ENCODE measurements at regions not wholly inside any gene's neighbourhood (a gene's known extent, or its start where the extent isn't known, plus 50 kb on each side); places are given as distances from the start of the nearest gene placed in this dataset.

GRCh38 chr4:110359076-110359475 lies 116.9 kb upstream of the ENPEP start:
- H3K4me2 ChIP-seq = no peak overlapping the region
- CTCF ChIA-PET = no interaction called here
- DNase-seq (ENCODE audit: low read depth in 1 of 2, low spot score in 1 of 2) (no peak), ATAC-seq (no peak), FAIRE-seq (no peak)
- H3K27ac ChIP-seq = no peak overlapping the region
- TF ChIP-seq HMGXB4 (CRISPR knock-in tag; IDR thresholded peaks at IDR 0.05; ENCODE audit: borderline replicate concordance) (no peak), EHMT2 (IDR thresholded peaks at IDR 0.05; ENCODE audit: low read depth) (no peak), HDAC2 (IDR thresholded peaks at IDR 0.05) (no peak), MAZ (IDR thresholded peaks at IDR 0.05; ENCODE audit: borderline replicate concordance, low read depth, low read length) (no peak), CTCF (IDR thresholded peaks at IDR 0.05) (no peak), ZC3H11A (IDR thresholded peaks at IDR 0.05) (no peak), PBX3 (IDR thresholded peaks at IDR 0.05) (no peak), ATOH8 (CRISPR knock-in tag; IDR thresholded peaks at IDR 0.05; ENCODE audit: low read depth) (no peak), HOXB13 (CRISPR knock-in tag; IDR thresholded peaks at IDR 0.05; ENCODE audit: low read depth) (no peak)
- WGBS (ENCODE audit: missing lambda C conversion rate) = 75% methylated on average over 1 of the region's 1 CpG
- H3K4me3 ChIP-seq = no peak overlapping the region
- no peaks in the 10 kb centered on the region for H3K9me3 ChIP-seq
- POLR2A ChIA-PET = no interaction called here
- H3K4me1 ChIP-seq = no peaks in the 10 kb centered on the region

GRCh38 chr4:110357521-110357920 lies 118.4 kb upstream of the ENPEP start:
- no peak for DNase-seq (ENCODE audit: low read depth in 1 of 2, low spot score in 1 of 2)
- H3K9me3 ChIP-seq = no peaks in the 10 kb centered on the region
- WGBS (ENCODE audit: missing lambda C conversion rate) = 84% methylated on average over 2 of the region's 2 CpGs
- TF ChIP-seq BHLHE40 (IDR thresholded peaks at IDR 0.05; ENCODE audit: low read depth, low read length) (no peak), SREBF2 (IDR thresholded peaks at IDR 0.05) (no peak), CBX8 (IDR thresholded peaks at IDR 0.05) (no peak), HEYL (CRISPR knock-in tag; IDR thresholded peaks at IDR 0.05) (no peak), JUN (IDR thresholded peaks at IDR 0.05) (no peak), KDM1A (IDR thresholded peaks at IDR 0.05; ENCODE audit: low read depth) (no peak)
- H3K4me2 ChIP-seq = no peak overlapping the region
- CTCF ChIA-PET = no interaction called here
- no peak overlapping the region for H3K4me3 ChIP-seq
- POLR2A ChIA-PET = no interaction called here
- FAIRE-seq = no peak
- ATAC-seq = no peak
- no peak overlapping the region for H3K27ac ChIP-seq
- H3K4me1 ChIP-seq = no peaks in the 10 kb centered on the region

- TF ChIP-seq ATOH8 (CRISPR knock-in tag; IDR thresholded peaks at IDR 0.05; ENCODE audit: low read depth) (no peak), SMC3 (IDR thresholded peaks at IDR 0.05) (no peak), ZSCAN20 (CRISPR knock-in tag; IDR thresholded peaks at IDR 0.05) (no peak), EHF (CRISPR knock-in tag; IDR thresholded peaks at IDR 0.05) (no peak), HDAC2 (IDR thresholded peaks at IDR 0.05) (no peak), NFE2L2 (conservative IDR thresholded peaks at IDR 0.05; ENCODE audit: low read length) (no peak), MAZ (IDR thresholded peaks at IDR 0.05; ENCODE audit: borderline replicate concordance, low read depth, low read length) (no peak), NPAS2 (CRISPR knock-in tag; IDR thresholded peaks at IDR 0.05; ENCODE audit: borderline replicate concordance) (no peak), BHLHE40 (IDR thresholded peaks at IDR 0.05; ENCODE audit: low read depth, low read length) (no peak), EHMT2 (IDR thresholded peaks at IDR 0.05; ENCODE audit: low read depth) (no peak), ZC3H11A (IDR thresholded peaks at IDR 0.05) (no peak), MAFK (IDR thresholded peaks at IDR 0.05; ENCODE audit: partially characterized antibody) (no peak), FOSB (CRISPR knock-in tag; IDR thresholded peaks at IDR 0.05) (no peak), FOSL2 (IDR thresholded peaks at IDR 0.05) (no peak), FOSL2 (CRISPR knock-in tag; IDR thresholded peaks at IDR 0.05) (no peak), RCOR1 (IDR thresholded peaks at IDR 0.05; ENCODE audit: low read depth, low read length) (no peak), CEBPB (IDR thresholded peaks at IDR 0.05) (no peak), ZFP36 (IDR thresholded peaks at IDR 0.05; ENCODE audit: borderline replicate concordance, partially characterized antibody) (no peak)
- Histone ChIP-seq H3K4me1 (no peaks in the 10 kb centered on the region), H3K9me3 (no peaks in the 10 kb centered on the region), H3K4me3 (no peak overlapping the region), H3K4me2 (no peak overlapping the region), H3K27ac (no peak overlapping the region)
- POLR2A ChIA-PET = no interaction called here
- DNase-seq (ENCODE audit: low read depth in 1 of 2, low spot score in 1 of 2) (no peak), ATAC-seq (no peak), FAIRE-seq (no peak)
- 5% methylated on average over 4 of the region's 4 CpGs for WGBS (ENCODE audit: missing lambda C conversion rate)
- CTCF ChIA-PET = interaction anchor here (0.6 kb wide), 1 partner anchor 39 kb away, joined by 3 read pairs; no protein-coding TSS in a partner anchor
Measured at GRCh38 chr4:110354460-110354859, 121.5 kb upstream of the ENPEP start.
